ENCODE measurements at regions not wholly inside any gene's neighbourhood (a gene's known extent, or its start where the extent isn't known, plus 50 kb on each side); places are given as distances from the start of the nearest gene placed in this dataset.

DNA sequence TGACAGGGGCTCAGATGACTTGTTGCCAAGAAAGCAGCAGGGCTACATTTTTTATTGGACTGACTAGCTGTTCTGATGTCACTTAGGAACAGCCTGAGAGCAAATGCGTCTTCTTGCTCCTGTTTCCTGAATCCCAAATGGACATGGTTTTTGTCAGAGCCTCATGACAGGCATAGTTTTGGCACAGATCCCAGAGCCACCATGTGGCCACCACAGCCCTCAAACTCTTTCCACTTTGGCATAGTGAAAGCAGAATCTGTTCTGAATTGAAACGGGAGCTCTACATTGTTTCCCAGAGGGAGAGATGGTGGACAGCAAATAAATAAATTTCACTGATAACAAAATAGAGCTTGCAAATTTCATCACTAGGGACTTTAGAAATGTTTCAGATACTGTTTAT is 222.2 kb downstream of the C11orf87 start:
- TF ChIP-seq POLR2AphosphoS5 (IDR thresholded peaks at IDR 0.05; ENCODE audit: low read depth, low read length) (no peak), POU2F2 (IDR thresholded peaks at IDR 0.05; ENCODE audit: low read depth, low read length) (no peak), SPI1 (IDR thresholded peaks at IDR 0.05; ENCODE audit: low read depth, low read length) (no peak)
